Erythroblast (primary cell): ENCODE measurements at regions not wholly inside any gene's neighbourhood (a gene's known extent, or its start where the extent isn't known, plus 50 kb on each side); places are given as distances from the start of the nearest gene placed in this dataset.
"Not testable (repeated sequence)": the region's sequence is repeated elsewhere in the genome, so short reads cannot be mapped to it uniquely, and the experiment has no call there.

Experiments
- DNase-seq, 2 experiments: peaks; one replicate each; lab custom pipeline; 2025; lab: John Stamatoyannopoulos, UW
- GATA1 ChIP-seq: IDR thresholded peaks from 2 replicates; pipeline ENCODE4 v1.6.1; 2011; ENCODE audit warnings: low read depth, mild to moderate bottlenecking, control low read depth, low read length, moderate library complexity
- POLR2A ChIP-seq: IDR thresholded peaks from 2 replicates; pipeline ENCODE4 v1.6.1; 2011; ENCODE audit warnings: mild to moderate bottlenecking, low read length

DNA sequence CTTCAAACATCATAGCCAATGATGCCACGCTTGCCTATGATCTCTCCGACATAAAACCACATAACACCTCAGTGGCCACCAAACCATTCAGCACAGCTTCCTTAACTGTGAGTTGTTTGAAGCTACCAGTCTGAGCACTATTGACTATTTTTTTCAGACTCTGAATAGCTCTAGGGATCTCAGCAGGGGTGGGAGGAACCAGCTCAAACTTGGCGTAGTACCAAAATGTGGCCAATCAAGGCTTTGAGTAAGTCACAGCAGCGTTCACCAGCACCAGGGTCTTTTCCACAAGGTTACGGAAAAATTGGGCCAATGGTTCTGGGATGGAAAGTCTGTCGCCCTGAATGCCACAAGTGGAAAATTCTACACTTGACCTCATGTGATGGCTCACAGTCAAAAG, 70.6 kb downstream of the SMPDL3A start:
- TF ChIP-seq GATA1 (no peak), POLR2A (no peak)
- no peak for DNase-seq

DNA sequence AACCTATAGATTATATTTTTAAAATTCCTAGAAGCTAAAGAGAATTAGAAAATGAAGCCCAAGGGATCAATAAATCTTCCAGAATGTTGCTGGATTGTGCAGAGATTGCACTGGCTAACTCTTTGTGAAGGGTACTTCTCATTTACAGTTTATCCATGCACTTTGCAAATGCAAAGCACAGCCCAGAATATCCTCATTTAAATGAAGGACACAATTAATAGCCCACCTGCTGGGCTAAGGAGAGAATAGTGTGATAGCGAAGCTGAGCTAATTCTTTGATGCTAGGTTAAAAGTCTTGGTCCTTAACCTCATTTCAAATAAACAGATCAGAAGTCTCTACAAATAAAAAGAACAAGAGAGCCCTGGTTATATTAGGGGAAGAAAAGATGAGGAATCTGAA, 72.5 kb downstream of the SMPDL3A start:
- DNase-seq: no peak
- no peak for TF ChIP-seq GATA1
- no peak for TF ChIP-seq POLR2A

DNA sequence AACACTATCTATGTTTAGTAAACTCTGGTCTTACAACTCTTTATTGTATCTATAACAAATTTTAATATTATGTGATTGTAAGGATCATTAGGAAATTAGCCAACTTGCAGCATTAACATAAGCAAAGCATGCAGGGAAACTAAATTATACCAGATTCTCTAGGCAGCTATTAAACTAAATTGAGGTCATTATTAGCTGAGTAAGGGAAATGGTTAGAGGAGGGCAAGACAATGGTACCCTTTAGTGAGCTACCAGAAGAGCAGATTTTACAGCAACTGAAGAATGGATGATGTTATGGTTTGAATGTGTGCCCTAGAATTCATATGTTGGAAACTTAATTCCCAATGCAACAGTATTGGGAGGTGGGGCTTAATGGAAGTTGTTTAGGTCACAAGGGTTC, 79.1 kb downstream of the SMPDL3A start:
- TF ChIP-seq POLR2A: no peak
- no peak for TF ChIP-seq GATA1
- DNase-seq: no peak

DNA sequence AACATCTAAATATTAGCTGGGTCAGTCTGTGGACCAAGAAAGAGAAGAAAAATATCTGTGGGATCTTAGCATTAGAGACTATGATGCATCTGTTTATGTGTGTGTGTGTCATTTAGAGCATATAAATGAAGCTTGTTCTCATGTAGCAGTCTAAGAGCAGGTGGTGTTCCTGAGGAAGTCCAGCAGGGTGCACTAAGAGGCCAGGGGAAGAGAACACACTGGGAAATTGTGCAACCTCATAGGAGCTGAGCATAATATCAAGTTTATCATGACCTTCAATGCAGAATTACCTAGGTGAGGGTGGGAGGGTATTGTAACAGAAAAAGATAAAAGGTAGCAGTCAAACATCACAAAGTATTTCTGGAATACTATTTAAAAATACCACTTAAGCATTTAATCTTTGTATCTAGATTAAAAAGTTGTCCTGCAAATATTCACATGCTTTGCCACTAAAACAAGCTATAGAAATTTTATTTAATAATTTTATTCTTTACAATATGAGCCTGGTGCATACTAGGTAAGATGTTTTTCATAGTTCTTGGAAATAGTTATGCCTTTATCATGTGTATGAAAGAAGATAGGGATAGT, 80.5 kb downstream of the SMPDL3A start:
- no peak for TF ChIP-seq POLR2A
- TF ChIP-seq GATA1: no peak
- peak; percentile 2 to 26 for DNase-seq

DNA sequence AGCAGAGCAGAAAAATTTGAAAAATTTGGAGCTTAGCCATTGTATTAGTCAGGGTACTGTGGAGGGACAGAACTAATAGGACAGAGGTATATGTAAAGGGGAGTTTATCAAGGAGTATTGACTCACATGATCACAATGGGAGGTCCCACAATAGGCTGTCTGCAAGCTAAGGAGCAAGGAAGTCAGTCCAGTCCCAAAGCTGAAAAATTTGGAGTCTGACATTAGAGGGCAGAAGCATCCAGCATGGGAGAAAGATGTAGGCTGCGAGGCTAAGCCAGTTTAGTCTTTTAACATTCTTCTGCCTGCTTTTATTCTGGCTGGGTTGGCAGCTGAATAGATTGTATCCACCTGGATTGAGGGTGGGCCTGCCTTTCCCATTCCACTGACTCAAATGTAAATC, 82.0 kb downstream of the SMPDL3A start:
- no peak for DNase-seq
- TF ChIP-seq POLR2A (no peak), GATA1 (no peak)

DNA sequence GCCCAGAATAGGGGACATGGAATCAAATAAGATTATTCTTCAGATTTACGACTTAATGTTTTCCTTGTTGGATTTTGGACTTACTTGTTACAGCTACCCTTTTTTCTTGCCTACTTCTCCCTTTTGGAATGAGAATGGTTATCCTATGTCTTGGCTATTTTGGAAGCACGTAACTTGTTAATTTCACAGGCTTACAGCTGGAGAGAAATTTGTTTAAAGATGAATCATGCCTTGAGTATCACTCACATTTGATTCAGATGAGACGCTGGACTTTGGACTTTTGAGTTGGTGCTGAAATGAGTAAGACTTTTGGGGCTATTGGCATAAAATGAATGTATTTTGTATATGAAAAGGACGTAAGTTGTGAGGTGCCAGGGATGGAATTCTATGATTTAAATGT, 83.3 kb downstream of the SMPDL3A start:
- no peak for TF ChIP-seq POLR2A
- no peak for TF ChIP-seq GATA1
- no peak for DNase-seq

DNA sequence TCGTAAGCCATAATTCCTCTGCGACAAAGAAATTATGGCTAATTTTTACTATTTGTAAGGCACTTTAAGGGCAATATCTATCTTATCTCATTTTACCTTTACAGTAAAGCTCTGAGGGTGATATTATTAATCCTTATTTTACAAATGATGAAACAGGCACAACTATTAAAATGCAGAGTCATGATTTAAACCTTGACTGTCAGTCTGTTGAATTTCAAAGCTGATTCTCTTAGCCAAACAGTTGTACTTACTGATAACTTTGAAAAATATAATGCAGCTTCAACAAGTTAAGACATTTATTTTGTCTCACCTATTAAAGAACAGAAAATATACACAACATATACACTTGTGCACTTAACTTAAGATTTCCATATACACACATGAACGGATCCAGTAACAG, 88.2 kb downstream of the SMPDL3A start:
- DNase-seq: no peak
- no peak for TF ChIP-seq GATA1
- no peak for TF ChIP-seq POLR2A

DNA sequence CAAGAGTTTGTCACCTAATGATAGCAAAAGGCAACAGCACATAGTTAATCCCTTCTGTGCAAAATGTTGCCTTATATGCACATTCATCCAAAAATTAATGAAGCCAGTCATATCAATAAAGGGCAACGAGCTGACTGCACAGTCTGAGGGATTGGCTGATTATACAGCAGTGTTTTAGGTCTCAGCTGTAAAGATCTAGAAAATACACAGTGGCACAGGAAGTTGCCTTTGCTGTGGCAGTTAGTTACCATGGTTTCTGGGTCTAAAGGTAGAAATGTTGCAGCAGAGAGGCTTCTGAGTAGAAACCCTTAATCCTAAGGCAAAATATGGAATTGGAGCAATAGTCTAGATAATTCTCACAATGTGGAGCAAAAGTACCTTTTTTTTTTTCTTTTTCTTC, 89.7 kb downstream of the SMPDL3A start:
- TF ChIP-seq POLR2A (no peak), GATA1 (no peak)
- no peak for DNase-seq

DNA sequence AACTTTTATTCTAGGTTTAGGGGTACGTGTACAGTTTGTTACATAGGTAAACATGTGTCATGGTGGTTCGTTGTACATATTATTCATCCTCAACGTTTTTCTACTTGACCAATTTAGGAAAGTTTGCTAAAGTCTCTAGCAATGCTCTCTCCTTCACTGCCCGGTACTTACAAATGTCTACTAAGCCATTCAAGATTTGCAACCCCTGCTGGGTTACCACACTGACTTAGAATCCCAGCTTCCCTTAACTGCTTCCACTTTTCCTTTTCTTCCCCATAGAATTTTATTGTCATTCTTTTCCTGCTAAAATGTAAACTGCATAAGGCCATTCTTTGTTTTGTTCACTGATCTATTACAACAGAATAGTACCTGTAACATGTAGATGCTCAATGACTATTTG, 97.4 kb downstream of the SMPDL3A start:
- DNase-seq: no peak
- TF ChIP-seq GATA1: no peak
- TF ChIP-seq POLR2A: no peak

DNA sequence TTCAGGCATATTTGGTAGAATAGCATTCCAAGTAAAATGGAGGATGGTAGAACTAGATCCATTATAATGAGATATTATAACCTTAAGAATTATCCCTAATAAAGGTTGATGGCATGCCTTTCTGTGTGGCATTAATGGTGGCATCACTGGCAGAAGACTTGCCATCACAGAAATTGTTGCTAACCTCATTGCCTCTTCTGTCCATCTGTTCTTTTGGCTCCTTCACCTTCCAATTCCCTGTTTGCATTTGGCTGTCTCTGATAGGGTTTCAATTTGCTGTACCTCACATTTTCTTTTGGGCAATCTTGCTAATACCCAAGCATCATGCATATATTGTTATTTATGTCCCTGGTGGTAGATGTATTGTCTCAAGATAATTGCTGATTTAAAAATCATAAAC, 98.9 kb downstream of the SMPDL3A start:
- TF ChIP-seq GATA1 (no peak), POLR2A (no peak)
- DNase-seq: no peak

DNA sequence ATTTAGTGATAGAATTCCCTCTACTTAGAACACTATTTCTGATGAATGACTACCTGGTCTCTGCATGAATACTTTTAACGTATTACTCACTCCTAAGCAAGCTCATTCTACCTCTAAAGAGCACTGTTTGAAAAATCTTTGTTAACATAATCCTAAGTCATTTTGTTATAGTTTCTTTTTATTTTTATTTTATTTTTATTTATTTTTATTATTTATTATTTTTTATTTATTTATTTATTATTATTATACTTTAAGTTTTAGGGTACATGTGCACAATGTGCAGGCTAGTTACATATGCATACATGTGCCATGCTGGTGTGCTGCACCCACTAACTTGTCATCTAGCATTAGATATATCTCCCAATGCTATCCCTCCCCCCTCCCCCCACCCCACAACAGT, 99.6 kb downstream of the SMPDL3A start:
- DNase-seq: not testable (repeated sequence)

DNA sequence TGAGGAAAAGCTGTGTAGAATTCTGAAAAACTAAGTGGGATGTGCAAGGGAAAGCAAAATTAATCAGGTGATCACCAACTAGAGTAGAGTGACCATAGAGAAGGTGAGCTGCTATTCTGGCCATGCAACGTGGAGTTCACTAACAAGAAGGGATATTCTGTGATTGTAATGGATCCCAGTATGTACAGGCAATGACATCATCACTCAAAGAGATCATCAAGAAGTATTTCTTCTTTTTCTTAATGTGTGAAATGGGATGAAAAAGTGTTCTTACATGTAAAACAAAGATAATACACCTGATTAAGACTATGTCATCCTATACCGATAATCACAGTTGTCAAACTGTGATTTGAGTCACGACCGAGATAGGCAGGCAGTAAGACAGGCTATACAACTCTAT, 101.2 kb downstream of the SMPDL3A start:
- TF ChIP-seq GATA1 (no peak), POLR2A (no peak)
- DNase-seq: no peak

DNA sequence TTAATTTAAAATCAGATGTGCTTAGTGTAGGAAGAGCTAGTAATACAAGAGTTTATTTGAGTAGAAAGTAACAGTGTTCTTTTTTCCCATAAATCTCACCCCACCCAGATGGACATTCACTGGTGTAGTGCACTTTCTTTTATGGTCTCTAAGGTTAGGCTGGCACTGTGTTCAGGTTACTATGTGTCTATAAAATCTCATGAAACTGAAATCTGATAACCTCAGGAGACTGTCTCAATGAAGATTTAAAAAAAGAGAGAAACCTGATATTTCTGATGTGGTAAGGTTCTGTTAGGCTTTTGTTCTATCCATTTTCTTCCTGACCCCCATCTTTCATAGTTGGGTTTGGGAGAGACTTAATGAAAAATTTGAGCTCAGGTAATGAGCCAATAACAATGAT, 101.2 kb upstream of the CLVS2 start:
- no peak for DNase-seq
- no peak for TF ChIP-seq GATA1
- no peak for TF ChIP-seq POLR2A

DNA sequence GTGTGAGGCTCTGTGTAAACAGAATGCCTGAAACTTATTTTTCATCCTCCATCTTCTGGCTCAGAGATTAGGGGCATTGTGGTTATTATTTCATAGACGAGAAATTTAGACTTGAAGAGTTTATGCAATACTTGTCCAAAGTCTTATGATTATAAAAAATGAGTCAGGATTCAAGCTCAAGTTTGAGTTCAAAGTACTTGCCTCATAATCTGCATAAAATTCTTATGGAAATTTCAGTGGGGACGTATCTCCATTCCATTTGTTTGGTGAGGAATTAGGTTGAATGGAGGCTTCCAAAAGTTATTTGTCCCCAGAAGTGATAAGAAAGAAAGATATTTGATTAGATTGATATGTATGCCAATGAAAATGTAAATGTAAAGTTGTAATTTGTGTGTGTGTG, 93.7 kb upstream of the CLVS2 start:
- no peak for DNase-seq
- TF ChIP-seq GATA1: no peak
- TF ChIP-seq POLR2A: no peak

DNA sequence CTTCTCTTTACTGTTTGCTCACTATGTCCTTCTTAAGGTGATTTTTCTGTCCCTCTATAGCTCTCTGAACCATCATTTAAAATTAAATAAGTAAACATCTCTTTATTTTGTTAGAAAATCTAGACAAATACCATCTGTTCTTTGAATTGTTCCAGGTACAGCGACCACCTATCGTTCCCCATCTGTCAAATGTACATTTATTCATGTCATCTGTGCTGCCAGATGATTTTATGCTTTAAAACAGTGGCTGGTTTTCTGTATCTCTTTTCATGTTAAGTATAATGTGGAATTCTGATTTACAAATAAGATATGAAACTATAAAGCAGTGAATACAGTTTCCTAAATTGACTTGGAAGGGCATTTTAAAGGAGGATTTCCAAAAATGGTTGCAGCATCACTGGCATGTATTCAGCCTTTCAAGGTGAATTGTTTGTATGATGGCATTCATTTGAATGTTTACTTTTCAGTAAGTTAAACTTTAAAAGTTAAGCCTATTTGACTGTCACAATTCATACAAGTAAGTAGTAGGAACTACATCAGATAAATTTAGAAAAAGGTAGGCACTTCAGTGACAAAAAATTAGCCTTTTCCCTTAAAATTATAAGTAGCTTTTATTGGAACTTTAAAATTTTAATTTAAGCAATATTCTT, 92.6 kb upstream of the CLVS2 start:
- DNase-seq: no peak
- TF ChIP-seq GATA1 (no peak), POLR2A (no peak)

DNA sequence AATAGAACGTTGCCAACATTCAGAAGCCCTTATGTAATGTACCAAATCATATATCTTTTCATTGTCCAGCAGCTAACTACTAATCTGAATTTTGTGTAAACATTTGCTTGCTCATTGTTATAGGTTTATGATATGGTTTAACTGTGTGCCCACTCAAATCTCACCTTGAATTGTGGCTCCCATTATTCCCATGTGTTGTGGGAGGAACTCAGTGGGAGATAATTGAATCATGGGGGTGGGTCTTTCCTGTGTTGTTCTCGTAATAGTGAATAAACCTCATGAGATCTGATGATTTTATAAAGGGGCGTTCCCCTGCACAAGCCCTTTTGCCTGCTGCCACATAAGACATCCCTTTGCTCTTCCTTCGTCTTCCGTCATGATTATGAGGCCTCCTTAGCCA, 91.9 kb upstream of the CLVS2 start:
- no peak for TF ChIP-seq POLR2A
- no peak for TF ChIP-seq GATA1
- no peak for DNase-seq
